ENCODE measurements at regions not wholly inside any gene's neighbourhood (a gene's known extent, or its start where the extent isn't known, plus 50 kb on each side); places are given as distances from the start of the nearest gene placed in this dataset.

DNA sequence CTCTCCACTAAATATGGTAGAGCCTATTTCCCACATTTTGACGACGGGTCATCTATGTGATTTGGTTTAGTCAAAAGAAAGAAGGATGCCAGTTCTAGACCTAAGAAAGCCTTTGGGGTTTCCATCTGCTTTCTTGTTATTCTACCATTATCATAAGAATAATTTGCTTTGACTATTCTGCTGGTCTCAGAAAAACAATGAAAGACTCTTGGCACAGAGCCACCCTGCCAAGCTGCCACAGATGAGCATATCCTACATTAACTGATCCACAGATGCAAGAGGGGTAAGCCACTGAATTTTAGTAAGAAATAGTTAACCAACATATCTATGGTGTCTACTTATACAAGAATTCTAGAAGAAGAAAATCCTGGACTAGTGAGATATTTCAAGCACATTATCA lies 158.6 kb upstream of the MAGI2 start:
- TF ChIP-seq, protein P1, sequence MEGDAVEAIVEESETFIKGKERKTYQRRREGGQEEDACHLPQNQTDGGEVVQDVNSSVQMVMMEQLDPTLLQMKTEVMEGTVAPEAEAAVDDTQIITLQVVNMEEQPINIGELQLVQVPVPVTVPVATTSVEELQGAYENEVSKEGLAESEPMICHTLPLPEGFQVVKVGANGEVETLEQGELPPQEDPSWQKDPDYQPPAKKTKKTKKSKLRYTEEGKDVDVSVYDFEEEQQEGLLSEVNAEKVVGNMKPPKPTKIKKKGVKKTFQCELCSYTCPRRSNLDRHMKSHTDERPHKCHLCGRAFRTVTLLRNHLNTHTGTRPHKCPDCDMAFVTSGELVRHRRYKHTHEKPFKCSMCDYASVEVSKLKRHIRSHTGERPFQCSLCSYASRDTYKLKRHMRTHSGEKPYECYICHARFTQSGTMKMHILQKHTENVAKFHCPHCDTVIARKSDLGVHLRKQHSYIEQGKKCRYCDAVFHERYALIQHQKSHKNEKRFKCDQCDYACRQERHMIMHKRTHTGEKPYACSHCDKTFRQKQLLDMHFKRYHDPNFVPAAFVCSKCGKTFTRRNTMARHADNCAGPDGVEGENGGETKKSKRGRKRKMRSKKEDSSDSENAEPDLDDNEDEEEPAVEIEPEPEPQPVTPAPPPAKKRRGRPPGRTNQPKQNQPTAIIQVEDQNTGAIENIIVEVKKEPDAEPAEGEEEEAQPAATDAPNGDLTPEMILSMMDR (IDR thresholded peaks at IDR 0.05), result no peak
- TF ChIP-seq EZH2 (IDR thresholded peaks at IDR 0.05) (no peak), EZH2phosphoT487 (IDR thresholded peaks at IDR 0.05) (no peak)

Measured in neural progenitor cell (in vitro differentiated cells).